ENCODE measurements at regions not wholly inside any gene's neighbourhood (a gene's known extent, or its start where the extent isn't known, plus 50 kb on each side); places are given as distances from the start of the nearest gene placed in this dataset.

DNA sequence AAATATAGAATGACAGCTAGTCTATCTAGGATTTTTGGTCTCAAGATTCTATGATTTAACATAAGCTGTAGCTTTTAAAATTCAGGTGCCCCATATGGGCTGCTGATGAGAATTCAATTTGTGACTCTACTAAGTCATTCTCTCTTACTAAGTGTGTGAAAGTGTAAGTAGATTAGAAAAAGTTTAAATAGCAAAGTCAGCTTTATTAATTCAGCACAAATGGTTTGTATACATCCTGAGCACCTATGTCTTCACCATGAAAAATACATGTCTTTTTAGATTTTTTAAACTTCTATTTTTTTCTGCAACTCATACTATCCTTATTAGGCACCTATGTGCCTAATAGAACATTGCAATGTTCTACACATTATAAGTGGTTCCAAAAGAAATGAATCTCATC lies 157.1 kb downstream of the METTL4 start (continued):
- TF ChIP-seq, protein P1, sequence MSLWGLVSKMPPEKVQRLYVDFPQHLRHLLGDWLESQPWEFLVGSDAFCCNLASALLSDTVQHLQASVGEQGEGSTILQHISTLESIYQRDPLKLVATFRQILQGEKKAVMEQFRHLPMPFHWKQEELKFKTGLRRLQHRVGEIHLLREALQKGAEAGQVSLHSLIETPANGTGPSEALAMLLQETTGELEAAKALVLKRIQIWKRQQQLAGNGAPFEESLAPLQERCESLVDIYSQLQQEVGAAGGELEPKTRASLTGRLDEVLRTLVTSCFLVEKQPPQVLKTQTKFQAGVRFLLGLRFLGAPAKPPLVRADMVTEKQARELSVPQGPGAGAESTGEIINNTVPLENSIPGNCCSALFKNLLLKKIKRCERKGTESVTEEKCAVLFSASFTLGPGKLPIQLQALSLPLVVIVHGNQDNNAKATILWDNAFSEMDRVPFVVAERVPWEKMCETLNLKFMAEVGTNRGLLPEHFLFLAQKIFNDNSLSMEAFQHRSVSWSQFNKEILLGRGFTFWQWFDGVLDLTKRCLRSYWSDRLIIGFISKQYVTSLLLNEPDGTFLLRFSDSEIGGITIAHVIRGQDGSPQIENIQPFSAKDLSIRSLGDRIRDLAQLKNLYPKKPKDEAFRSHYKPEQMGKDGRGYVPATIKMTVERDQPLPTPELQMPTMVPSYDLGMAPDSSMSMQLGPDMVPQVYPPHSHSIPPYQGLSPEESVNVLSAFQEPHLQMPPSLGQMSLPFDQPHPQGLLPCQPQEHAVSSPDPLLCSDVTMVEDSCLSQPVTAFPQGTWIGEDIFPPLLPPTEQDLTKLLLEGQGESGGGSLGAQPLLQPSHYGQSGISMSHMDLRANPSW (CRISPR knock-in tag; conservative IDR thresholded peaks at IDR 0.05; ENCODE audit: low read depth): no peak
- TF ChIP-seq ZNF671 (CRISPR knock-in tag; IDR thresholded peaks at IDR 0.05): no peak

GRCh38 chr18:2415656-2416055 lies 155.6 kb downstream of the METTL4 start:
- H3K27ac Mint-ChIP-seq: no peak overlapping the region
- POLR2A ChIA-PET: no interaction called here
- ATAC-seq (no peak), DNase-seq (ENCODE audit: low spot score) (no peak)
- CTCF ChIA-PET: no interaction called here
- no peak overlapping the region for H3K4me3 Mint-ChIP-seq
- H3K9me3 Mint-ChIP-seq: 0 out of 2 replicates have a peak, but pooled peaks cover 3% of the 10 kb centered on the region
- TF ChIP-seq, protein P1 (CRISPR knock-in tag; conservative IDR thresholded peaks at IDR 0.05; ENCODE audit: low read depth): no peak
- TF ChIP-seq FOXP1 (CRISPR knock-in tag; IDR thresholded peaks at IDR 0.05; ENCODE audit: borderline replicate concordance): no peak
- TF ChIP-seq, protein P2, sequence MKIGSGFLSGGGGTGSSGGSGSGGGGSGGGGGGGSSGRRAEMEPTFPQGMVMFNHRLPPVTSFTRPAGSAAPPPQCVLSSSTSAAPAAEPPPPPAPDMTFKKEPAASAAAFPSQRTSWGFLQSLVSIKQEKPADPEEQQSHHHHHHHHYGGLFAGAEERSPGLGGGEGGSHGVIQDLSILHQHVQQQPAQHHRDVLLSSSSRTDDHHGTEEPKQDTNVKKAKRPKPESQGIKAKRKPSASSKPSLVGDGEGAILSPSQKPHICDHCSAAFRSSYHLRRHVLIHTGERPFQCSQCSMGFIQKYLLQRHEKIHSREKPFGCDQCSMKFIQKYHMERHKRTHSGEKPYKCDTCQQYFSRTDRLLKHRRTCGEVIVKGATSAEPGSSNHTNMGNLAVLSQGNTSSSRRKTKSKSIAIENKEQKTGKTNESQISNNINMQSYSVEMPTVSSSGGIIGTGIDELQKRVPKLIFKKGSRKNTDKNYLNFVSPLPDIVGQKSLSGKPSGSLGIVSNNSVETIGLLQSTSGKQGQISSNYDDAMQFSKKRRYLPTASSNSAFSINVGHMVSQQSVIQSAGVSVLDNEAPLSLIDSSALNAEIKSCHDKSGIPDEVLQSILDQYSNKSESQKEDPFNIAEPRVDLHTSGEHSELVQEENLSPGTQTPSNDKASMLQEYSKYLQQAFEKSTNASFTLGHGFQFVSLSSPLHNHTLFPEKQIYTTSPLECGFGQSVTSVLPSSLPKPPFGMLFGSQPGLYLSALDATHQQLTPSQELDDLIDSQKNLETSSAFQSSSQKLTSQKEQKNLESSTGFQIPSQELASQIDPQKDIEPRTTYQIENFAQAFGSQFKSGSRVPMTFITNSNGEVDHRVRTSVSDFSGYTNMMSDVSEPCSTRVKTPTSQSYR (CRISPR knock-in tag; IDR thresholded peaks at IDR 0.05): no peak
- H3K4me1 Mint-ChIP-seq: peaks cover 2% of the 10 kb centered on the region; the same call in 1 of the 2 replicates
- no peaks in the 10 kb centered on the region for H3K27me3 Mint-ChIP-seq (ENCODE audit: low read depth)
- H3K36me3 Mint-ChIP-seq: no peaks in the 10 kb centered on the region

GRCh38 chr18:2417861-2418610 lies 153.3 kb downstream of the METTL4 start:
- H3K36me3 Mint-ChIP-seq: no peaks in the 10 kb centered on the region
- TF ChIP-seq IRF2 (CRISPR knock-in tag; IDR thresholded peaks at IDR 0.05; ENCODE audit: borderline replicate concordance, low read depth) (no peak), HMGXB4 (CRISPR knock-in tag; IDR thresholded peaks at IDR 0.05) (no peak), CREB1 (CRISPR knock-in tag; IDR thresholded peaks at IDR 0.05) (no peak), NFYB (CRISPR knock-in tag; conservative IDR thresholded peaks at IDR 0.05; ENCODE audit: low read depth) (no peak), GABPB1 (CRISPR knock-in tag; IDR thresholded peaks at IDR 0.05) (no peak), ATF2 (CRISPR knock-in tag; IDR thresholded peaks at IDR 0.05; ENCODE audit: borderline replicate concordance, low read depth) (no peak)
- TF ChIP-seq, protein P3, sequence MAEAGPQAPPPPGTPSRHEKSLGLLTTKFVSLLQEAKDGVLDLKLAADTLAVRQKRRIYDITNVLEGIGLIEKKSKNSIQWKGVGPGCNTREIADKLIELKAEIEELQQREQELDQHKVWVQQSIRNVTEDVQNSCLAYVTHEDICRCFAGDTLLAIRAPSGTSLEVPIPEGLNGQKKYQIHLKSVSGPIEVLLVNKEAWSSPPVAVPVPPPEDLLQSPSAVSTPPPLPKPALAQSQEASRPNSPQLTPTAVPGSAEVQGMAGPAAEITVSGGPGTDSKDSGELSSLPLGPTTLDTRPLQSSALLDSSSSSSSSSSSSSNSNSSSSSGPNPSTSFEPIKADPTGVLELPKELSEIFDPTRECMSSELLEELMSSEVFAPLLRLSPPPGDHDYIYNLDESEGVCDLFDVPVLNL (CRISPR knock-in tag; IDR thresholded peaks at IDR 0.05; ENCODE audit: borderline replicate concordance, low read depth): no peak
- TF ChIP-seq, protein P4, sequence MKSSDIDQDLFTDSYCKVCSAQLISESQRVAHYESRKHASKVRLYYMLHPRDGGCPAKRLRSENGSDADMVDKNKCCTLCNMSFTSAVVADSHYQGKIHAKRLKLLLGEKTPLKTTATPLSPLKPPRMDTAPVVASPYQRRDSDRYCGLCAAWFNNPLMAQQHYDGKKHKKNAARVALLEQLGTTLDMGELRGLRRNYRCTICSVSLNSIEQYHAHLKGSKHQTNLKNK (CRISPR knock-in tag; IDR thresholded peaks at IDR 0.05): no peak
- TF ChIP-seq, protein P5, sequence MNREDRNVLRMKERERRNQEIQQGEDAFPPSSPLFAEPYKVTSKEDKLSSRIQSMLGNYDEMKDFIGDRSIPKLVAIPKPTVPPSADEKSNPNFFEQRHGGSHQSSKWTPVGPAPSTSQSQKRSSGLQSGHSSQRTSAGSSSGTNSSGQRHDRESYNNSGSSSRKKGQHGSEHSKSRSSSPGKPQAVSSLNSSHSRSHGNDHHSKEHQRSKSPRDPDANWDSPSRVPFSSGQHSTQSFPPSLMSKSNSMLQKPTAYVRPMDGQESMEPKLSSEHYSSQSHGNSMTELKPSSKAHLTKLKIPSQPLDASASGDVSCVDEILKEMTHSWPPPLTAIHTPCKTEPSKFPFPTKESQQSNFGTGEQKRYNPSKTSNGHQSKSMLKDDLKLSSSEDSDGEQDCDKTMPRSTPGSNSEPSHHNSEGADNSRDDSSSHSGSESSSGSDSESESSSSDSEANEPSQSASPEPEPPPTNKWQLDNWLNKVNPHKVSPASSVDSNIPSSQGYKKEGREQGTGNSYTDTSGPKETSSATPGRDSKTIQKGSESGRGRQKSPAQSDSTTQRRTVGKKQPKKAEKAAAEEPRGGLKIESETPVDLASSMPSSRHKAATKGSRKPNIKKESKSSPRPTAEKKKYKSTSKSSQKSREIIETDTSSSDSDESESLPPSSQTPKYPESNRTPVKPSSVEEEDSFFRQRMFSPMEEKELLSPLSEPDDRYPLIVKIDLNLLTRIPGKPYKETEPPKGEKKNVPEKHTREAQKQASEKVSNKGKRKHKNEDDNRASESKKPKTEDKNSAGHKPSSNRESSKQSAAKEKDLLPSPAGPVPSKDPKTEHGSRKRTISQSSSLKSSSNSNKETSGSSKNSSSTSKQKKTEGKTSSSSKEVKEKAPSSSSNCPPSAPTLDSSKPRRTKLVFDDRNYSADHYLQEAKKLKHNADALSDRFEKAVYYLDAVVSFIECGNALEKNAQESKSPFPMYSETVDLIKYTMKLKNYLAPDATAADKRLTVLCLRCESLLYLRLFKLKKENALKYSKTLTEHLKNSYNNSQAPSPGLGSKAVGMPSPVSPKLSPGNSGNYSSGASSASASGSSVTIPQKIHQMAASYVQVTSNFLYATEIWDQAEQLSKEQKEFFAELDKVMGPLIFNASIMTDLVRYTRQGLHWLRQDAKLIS (CRISPR knock-in tag; IDR thresholded peaks at IDR 0.05; ENCODE audit: borderline replicate concordance): no peak

More at GRCh38 chr18:2417861-2418610, 153.3 kb downstream of the METTL4 start:
- 0 out of 2 replicates have a peak, but pooled peaks cover 3% of the 10 kb centered on the region for H3K9me3 Mint-ChIP-seq
- no peak for ATAC-seq
- peaks cover 9% of the 10 kb centered on the region for H3K4me1 Mint-ChIP-seq
- H3K27ac Mint-ChIP-seq: no peak overlapping the region
- H3K27me3 Mint-ChIP-seq (ENCODE audit: low read depth): no peaks in the 10 kb centered on the region
- no peak for DNase-seq (ENCODE audit: low spot score)
- ChIA-PET CTCF (no interaction called here), POLR2A (no interaction called here)
- H3K4me3 Mint-ChIP-seq: no peak overlapping the region

Data from WTC11 (cell line).